ENCODE measurements at regions not wholly inside any gene's neighbourhood (a gene's known extent, or its start where the extent isn't known, plus 50 kb on each side); places are given as distances from the start of the nearest gene placed in this dataset.

- no peak for TF ChIP-seq DMTF1 (CRISPR knock-in tag; IDR thresholded peaks at IDR 0.05)
- TF ChIP-seq ZNF431 (CRISPR knock-in tag; IDR thresholded peaks at IDR 0.05; ENCODE audit: borderline replicate concordance, low read depth) = no peak
These were observed 111.7 kb downstream of the SPATA19 start (continued) for GRCh38 chr11:133733631-133734030.

- Histone ChIP-seq H3K9ac (ENCODE audit: insufficient read depth, low read depth, low read length) (no peak overlapping the region), H3K36me3 (replicated peaks in 1 of 2; ENCODE audit: control insufficient read depth in 1 of 2, insufficient read depth in 2 of 2, low read length in 2 of 2) (no peaks in the 10 kb centered on the region), H3K9me3 (ENCODE audit: low read length) (no peaks in the 10 kb centered on the region), H2AFZ (ENCODE audit: low read length) (no peak overlapping the region), H3K27ac (ENCODE audit: extremely low read length, insufficient read depth, low read length) (no peak overlapping the region), H3K4me2 (ENCODE audit: low read depth, low read length) (no peak overlapping the region), H3K4me3 (replicated peaks in 1 of 3; ENCODE audit: insufficient read depth in 1 of 3, low read depth in 2 of 3, low read length in 3 of 3) (no peak overlapping the region), H4K20me1 (ENCODE audit: insufficient read depth, low read length) (no peaks in the 10 kb centered on the region), H3K79me2 (ENCODE audit: insufficient read depth, low read length) (no peaks in the 10 kb centered on the region), H3K27me3 (ENCODE audit: control insufficient read depth in 1 of 2, insufficient read depth in 2 of 2, low read length in 2 of 2) (peaks cover 0 to 9% of the 10 kb centered on the region in 2 experiments; a peak in 1 of 5 replicates), H3K4me1 (ENCODE audit: insufficient read depth, low read length) (no peaks in the 10 kb centered on the region)
- in situ Hi-C loops (cut with HindIII; ENCODE audit: extremely low pct_ligation_motif_present, low pct_unique_long_range_greater_than_20kb) (no loop called here), intact Hi-C loops (cut with micrococcal nuclease; ENCODE audit: unreplicated experiment) (no loop called here)
- ChIA-PET CTCF (ENCODE audit: low intra/inter-chr PET ratio, low total read pairs) (no interaction called here), POLR2A (no interaction called here)
- TF ChIP-seq KDM4B (CRISPR knock-in tag; IDR thresholded peaks at IDR 0.05) (no peak), HNRNPUL1 (IDR thresholded peaks at IDR 0.05; ENCODE audit: low read depth, low read length) (no peak), MEF2D (CRISPR knock-in tag; IDR thresholded peaks at IDR 0.05) (no peak), TCF12 (IDR thresholded peaks at IDR 0.05) (no peak), TCF12 (CRISPR knock-in tag; IDR thresholded peaks at IDR 0.05) (no peak), GPN1 (CRISPR knock-in tag; IDR thresholded peaks at IDR 0.05; ENCODE audit: borderline replicate concordance) (no peak), ZNF773 (CRISPR knock-in tag; IDR thresholded peaks at IDR 0.05; ENCODE audit: borderline replicate concordance) (no peak), ZNF546 (CRISPR knock-in tag; conservative IDR thresholded peaks at IDR 0.05) (no peak), MNT (IDR thresholded peaks at IDR 0.05) (no peak), EED (CRISPR knock-in tag; IDR thresholded peaks at IDR 0.05) (no peak), HOXA9 (CRISPR knock-in tag; IDR thresholded peaks at IDR 0.05; ENCODE audit: borderline replicate concordance) (no peak), ETS1 (CRISPR knock-in tag; IDR thresholded peaks at IDR 0.05) (no peak), NFKB2 (CRISPR knock-in tag; IDR thresholded peaks at IDR 0.05; ENCODE audit: borderline replicate concordance) (no peak), SP2 (CRISPR knock-in tag; IDR thresholded peaks at IDR 0.05) (no peak)
- FAIRE-seq = no peak
- ATAC-seq = peak; percentile 73
- BruUV-seq (replicated peaks) = no TSS peak
- no peak for DNase-seq (ENCODE audit: low spot score)
- 9% methylated on average over 10 of the region's 10 CpGs for WGBS (ENCODE audit: low lambda C conversion rate)
These were observed 113.1 kb downstream of the SPATA19 start for GRCh38 chr11:133732109-133732674.
